A673 (cell line): ENCODE measurements at regions not wholly inside any gene's neighbourhood (a gene's known extent, or its start where the extent isn't known, plus 50 kb on each side); places are given as distances from the start of the nearest gene placed in this dataset.

Experiments used
- BruUV-seq: library from RNA; stranded (reverse); fragments of 400-500 nt; replicated peaks from 2 replicates; lab custom pipeline; 2021; lab: Mats Ljungman, UMichigan
- CTCF ChIA-PET: fragments of 300-600 bp; sonication (Branson Sonifier 250); formaldehyde crosslinking; loops from one replicate; lab custom pipeline; 2022; ENCODE audit warnings: antibody characterized with exemption; lab: Charles Lee
- POLR2A ChIA-PET: fragments of 300-600 bp; sonication (Branson Sonifier 250); formaldehyde crosslinking; loops from one replicate; lab custom pipeline; 2022; ENCODE audit warnings: antibody characterized with exemption; ENCODE audit not compliant: low non-redundant PET; lab: Charles Lee
- DNase-seq: peaks from one replicate; pipeline ENCODE4 v3.0.0-alpha.2; 2015; ENCODE audit warnings: low spot score
- H3K27ac ChIP-seq: fragments of 200-600 bp; sonication (generic); 2 replicates; pipeline ENCODE4 v1.5.1; 2016; ENCODE audit warnings: mixed run types, low read depth, mild to moderate bottlenecking, mixed read lengths, antibody characterized with exemption, low read length; ENCODE audit not compliant: poor library complexity, severe bottlenecking
- H3K27me3 ChIP-seq: fragments of 200-600 bp; sonication (generic); replicated peaks from 2 replicates; pipeline ENCODE4 v1.6.1; 2017; ENCODE audit warnings: mixed run types, low read depth, mild to moderate bottlenecking, mixed read lengths, antibody characterized with exemption, low read length; ENCODE audit not compliant: insufficient read depth, poor library complexity
- H3K36me3 ChIP-seq: fragments of 200-600 bp; sonication (generic); 2 replicates; pipeline ENCODE4 v1.6.1; 2016; ENCODE audit warnings: mixed run types, mild to moderate bottlenecking, mixed read lengths, antibody characterized with exemption, low read length; ENCODE audit not compliant: insufficient read depth, poor library complexity, severe bottlenecking
- H3K4me1 ChIP-seq: fragments of 200-600 bp; sonication (generic); 2 replicates; pipeline ENCODE4 v1.6.1; 2017; ENCODE audit warnings: mixed run types, mild to moderate bottlenecking, mixed read lengths, antibody characterized with exemption, low read length; ENCODE audit not compliant: insufficient read depth, poor library complexity, severe bottlenecking
- H3K4me3 ChIP-seq: fragments of 200-600 bp; sonication (generic); 2 replicates; pipeline ENCODE4 v1.5.1; 2016; ENCODE audit warnings: low read depth, mixed run types, mild to moderate bottlenecking, mixed read lengths, low read length; ENCODE audit not compliant: poor library complexity, severe bottlenecking
- H3K9me3 ChIP-seq: fragments of 200-600 bp; sonication (generic); 2 replicates; pipeline ENCODE4 v1.6.1; 2016; ENCODE audit warnings: mixed run types, low read depth, mild to moderate bottlenecking, mixed read lengths, antibody characterized with exemption, low read length; ENCODE audit not compliant: poor library complexity, severe bottlenecking
- EZH2 ChIP-seq: fragments of 200-600 bp; sonication (generic); IDR thresholded peaks from 2 replicates; pipeline ENCODE4 v1.6.1; 2017; ENCODE audit warnings: borderline replicate concordance, low read depth, mild to moderate bottlenecking, mixed read lengths, antibody characterized with exemption, low read length; ENCODE audit not compliant: poor library complexity, severe bottlenecking
- intact Hi-C: fragments of 100-400 bp; cut with micrococcal nuclease; formaldehyde crosslinking; loops from one replicate; pipeline ENCODE4 v1.10.0; 2022; ENCODE audit not compliant: unreplicated experiment
- TF ChIP-seq, protein P1 (sequence below): fragments of 300-800, 200-600 bp; sonication (generic); conservative IDR thresholded peaks from 2 replicates; pipeline ENCODE4 v1.5.1; 2017; ENCODE audit warnings: low read depth, mild to moderate bottlenecking, antibody characterized with exemption, low read length, moderate library complexity, mixed read lengths

DNA sequence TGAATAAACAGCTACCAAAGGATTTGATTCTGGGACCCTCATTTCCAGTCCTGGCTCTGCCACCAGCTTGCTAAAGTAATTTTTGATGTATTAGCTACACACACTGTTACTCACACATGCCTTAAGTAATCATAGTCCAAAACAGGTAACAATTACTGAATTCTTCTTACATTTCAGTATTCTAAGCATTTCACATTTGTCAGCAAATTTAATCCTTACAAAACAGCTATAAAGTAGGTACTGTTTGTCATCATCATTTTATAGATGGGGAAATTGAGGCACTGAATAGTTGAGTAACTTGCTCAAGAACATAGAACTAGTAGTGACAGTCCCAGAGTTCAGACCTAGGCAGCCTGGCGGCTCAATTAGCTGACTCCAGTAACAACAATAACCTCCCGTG is 272.6 kb downstream of the QKI start:
- intact Hi-C loops, result no loop called here
- Histone ChIP-seq H3K27ac (no peak overlapping the region), H3K27me3 (no peaks in the 10 kb centered on the region), H3K4me1 (no peaks in the 10 kb centered on the region), H3K36me3 (no peaks in the 10 kb centered on the region), H3K9me3 (peaks cover 7% of the 10 kb centered on the region), H3K4me3 (no peak overlapping the region)
- BruUV-seq, result no TSS peak
- no peak for DNase-seq
- CTCF ChIA-PET, result no interaction called here
- POLR2A ChIA-PET, result no interaction called here
- TF ChIP-seq, protein P1, sequence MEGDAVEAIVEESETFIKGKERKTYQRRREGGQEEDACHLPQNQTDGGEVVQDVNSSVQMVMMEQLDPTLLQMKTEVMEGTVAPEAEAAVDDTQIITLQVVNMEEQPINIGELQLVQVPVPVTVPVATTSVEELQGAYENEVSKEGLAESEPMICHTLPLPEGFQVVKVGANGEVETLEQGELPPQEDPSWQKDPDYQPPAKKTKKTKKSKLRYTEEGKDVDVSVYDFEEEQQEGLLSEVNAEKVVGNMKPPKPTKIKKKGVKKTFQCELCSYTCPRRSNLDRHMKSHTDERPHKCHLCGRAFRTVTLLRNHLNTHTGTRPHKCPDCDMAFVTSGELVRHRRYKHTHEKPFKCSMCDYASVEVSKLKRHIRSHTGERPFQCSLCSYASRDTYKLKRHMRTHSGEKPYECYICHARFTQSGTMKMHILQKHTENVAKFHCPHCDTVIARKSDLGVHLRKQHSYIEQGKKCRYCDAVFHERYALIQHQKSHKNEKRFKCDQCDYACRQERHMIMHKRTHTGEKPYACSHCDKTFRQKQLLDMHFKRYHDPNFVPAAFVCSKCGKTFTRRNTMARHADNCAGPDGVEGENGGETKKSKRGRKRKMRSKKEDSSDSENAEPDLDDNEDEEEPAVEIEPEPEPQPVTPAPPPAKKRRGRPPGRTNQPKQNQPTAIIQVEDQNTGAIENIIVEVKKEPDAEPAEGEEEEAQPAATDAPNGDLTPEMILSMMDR, result no peak
- no peak for TF ChIP-seq EZH2

DNA sequence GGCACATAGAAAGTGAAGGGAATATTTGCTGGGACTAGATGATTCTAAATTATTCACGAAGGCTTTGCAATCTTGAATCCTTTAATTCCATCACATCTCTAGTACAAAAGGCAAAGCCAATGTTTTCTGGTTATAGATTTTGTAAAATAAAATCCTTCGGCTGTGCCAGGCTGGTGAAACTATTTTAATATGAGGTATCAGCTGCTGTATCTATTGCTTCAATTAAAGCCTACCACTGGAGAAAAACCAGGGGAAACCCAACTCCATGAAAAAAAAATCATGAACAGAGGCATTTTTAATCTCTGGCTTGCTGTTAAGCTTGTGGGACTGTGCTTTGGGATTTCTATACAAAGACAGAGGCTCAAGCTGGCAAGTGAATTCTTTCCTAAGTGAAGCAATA is 271.8 kb downstream of the QKI start:
- Histone ChIP-seq H3K4me1 (no peaks in the 10 kb centered on the region), H3K4me3 (no peak overlapping the region), H3K27me3 (no peaks in the 10 kb centered on the region), H3K27ac (no peak overlapping the region), H3K36me3 (no peaks in the 10 kb centered on the region), H3K9me3 (peaks cover 7% of the 10 kb centered on the region)
- intact Hi-C loops, result no loop called here
- POLR2A ChIA-PET, result no interaction called here
- CTCF ChIA-PET, result no interaction called here
- DNase-seq, result no peak
- no TSS peak for BruUV-seq
- TF ChIP-seq EZH2, result no peak
- TF ChIP-seq, protein P1, result no peak

GRCh38 chr6:163683105-163683622 is 268.6 kb downstream of the QKI start:
- ChIA-PET POLR2A (no interaction called here), CTCF (no interaction called here)
- H3K9me3 ChIP-seq, result peaks cover 7% of the 10 kb centered on the region

More at GRCh38 chr6:163683105-163683622, 268.6 kb downstream of the QKI start:
- H3K27ac ChIP-seq, result no peak overlapping the region
- H3K27me3 ChIP-seq, result no peaks in the 10 kb centered on the region
- no peaks in the 10 kb centered on the region for H3K36me3 ChIP-seq
- H3K4me3 ChIP-seq, result no peak overlapping the region
- intact Hi-C loops, result no loop called here
- DNase-seq, result no peak
- BruUV-seq, result no TSS peak
- H3K4me1 ChIP-seq, result no peaks in the 10 kb centered on the region
- TF ChIP-seq EZH2, result no peak
- TF ChIP-seq, protein P1, result no peak
